ENCODE measurements at regions not wholly inside any gene's neighbourhood (a gene's known extent, or its start where the extent isn't known, plus 50 kb on each side); places are given as distances from the start of the nearest gene placed in this dataset.
"Not testable (repeated sequence)": the region's sequence is repeated elsewhere in the genome, so short reads cannot be mapped to it uniquely, and the experiment has no call there.

- no peak for DNase-seq (ENCODE audit: low read depth)
Measured at GRCh38 chr18:8499810-8500675, 109.2 kb upstream of the RAB12 start.

GRCh38 chr18:8501044-8501443, 108.2 kb upstream of the RAB12 start:
- no peak for DNase-seq (ENCODE audit: low read depth)

DNA sequence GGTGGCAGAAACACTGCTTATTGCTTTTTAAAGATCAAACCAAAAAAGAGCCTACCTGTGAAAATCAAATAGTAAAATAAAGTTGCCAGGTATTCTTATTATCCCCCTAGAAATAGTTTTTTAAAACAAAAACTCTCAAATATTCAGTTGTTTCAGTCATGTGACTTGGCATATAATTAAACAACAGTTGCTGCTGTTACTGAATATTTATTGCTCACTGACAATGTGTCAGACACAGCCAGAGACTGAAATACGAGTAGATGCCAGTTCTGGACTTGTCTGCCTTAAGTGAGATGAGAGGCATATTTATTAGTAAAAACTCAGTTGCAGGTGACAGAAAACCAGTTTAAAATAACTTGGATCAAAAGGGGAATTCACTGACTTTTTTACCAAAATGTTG, 106.0 kb upstream of the RAB12 start:
- no peak for DNase-seq (ENCODE audit: low read depth)

- DNase-seq (ENCODE audit: low read depth) = no peak
Measured at GRCh38 chr18:8504424-8504823, 104.8 kb upstream of the RAB12 start.

DNA sequence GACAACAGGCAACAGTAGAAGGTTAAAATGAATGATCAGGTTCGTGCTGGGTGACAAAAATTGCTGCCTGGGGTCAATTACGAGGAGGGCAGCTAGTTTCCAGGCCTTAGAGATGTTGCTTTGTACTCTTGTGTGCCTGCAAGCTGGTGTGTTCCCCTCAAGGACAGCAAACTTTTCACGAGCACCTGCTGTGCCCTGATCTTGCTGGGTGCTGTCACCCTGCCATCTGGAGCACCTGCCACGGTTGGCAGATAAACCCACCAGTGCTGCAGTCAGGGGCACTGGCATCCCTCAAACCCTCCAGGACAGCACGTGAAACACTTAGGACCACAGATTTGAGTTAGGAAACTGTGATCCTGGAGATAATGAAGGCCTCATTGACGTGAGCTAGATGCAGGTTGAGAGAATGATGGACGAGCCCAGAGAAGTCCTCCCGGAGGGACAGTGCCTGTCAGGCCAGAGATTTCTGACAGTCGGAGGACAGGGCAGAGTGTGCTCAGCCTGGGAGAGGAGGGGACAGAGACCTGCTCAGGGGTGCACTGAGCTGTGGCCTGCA, 104.3 kb upstream of the RAB12 start:
- DNase-seq (ENCODE audit: low read depth) = no peak

DNA sequence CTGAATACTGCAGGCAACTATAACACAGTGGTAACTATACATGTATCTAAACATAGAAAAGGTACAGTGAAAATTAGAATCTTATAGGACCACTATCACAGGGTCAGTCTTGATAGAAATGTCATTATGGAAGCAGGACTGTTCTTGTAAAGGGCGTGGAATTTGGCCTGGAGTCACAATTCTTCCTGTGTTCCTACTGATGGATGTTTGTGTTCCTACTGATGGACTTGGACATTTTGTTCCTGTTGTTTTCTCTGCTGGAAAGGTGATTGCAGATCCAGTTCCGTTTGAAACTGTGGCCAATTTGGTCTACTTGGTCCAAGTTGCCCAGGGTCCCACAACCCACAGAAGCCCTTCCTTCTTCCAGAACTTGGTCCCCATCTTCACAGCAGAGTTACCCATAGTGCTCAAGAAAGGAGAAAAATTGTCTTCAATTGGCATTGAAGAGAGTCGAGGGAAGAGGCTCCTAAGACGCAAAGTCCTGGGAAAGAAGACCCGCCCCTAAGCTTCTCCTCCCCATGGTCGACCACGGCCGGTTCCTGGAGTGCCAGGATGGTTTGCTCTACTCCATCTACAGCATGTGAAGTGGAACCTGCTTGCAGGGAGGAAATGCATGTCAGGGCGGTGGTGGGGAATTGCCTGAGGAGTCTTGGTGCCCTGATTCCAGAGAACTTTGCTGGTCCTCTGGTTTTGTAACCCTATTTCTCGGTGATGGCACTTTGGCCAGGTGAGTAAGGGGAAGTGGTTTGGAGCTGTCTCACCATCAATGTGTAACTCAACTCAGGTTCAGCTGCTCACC, 102.8 kb upstream of the RAB12 start:
- no peak for DNase-seq (ENCODE audit: low read depth)

DNA sequence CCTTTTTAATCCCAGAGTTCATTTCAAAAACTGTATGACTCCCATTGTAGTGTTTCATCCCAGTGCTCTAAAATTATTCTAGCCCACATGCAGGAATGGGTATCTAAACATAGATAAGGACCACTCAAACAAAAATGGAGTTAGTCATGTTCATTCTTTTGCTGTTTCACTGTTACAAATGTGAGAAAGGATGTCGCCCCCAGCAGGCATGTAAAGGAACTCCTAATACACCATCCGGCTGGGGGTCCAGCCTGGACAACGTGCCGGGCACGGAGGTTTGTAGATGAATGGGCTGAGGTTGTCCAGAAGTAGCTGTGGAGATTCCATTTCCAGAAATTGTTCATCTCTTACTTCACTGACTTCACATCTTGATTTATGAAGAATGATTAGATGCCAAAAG, 101.9 kb upstream of the RAB12 start:
- DNase-seq (ENCODE audit: low read depth) = no peak

- no peak for DNase-seq (ENCODE audit: low read depth)
Measured at GRCh38 chr18:8507915-8508705, 101.1 kb upstream of the RAB12 start.

GRCh38 chr18:8513249-8513648, 96.0 kb upstream of the RAB12 start:
- DNase-seq (ENCODE audit: low read depth) = no peak

DNA sequence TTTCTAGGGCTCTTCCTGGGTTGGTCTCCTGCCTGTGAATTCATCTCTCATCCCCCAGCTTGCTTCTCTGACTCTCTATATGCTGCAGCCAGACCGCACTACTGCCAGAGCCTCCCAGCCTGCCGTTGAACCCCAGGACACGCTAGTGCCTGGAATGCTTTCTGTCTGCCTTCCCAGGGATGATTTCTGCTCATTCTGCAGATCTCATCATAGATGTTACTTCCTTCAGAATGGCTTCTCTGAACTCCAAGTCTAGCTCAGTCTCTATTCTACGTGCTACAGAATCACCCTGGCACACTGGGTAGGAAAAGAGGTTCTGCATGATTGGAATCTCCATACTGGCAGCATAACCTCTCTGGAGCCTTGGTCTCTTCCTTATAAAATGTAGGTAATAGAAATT, 94.8 kb upstream of the RAB12 start:
- no peak for DNase-seq (ENCODE audit: low read depth)

DNA sequence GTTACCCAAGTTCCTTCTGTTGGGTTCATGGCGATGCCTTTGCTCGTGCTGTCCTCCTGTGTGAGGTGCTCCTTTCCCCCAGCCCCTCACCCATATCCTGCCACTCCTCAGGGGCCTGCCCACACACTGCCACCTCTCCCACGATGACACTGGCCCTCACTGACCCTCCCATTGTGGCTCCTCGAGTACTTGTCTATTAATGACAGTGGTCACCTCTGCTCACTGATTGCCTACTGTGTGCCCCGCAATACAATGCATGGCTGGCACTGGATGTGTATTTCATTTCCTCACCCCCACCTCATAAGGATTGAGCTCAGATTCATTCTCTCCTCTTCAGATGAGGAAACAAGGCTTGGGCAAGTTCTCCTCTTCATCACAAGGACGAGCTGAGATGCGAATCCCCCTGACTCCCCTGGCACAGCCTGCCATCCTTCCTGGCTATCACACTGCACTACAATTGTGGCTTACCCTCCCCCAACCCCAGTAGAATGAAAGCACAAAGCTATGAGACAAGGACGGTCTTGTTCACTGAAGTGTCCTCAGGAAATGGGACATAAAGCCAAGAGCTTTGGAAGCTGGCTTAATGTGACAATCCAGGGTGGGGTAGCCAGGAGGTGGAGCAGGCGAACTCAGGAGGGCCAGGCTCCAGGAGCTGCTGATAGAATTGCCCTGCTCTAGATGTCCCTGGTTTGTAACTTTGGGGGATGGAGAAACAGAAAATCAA, 93.9 kb upstream of the RAB12 start:
- DNase-seq (ENCODE audit: low read depth) = no peak

- no peak for DNase-seq (ENCODE audit: low read depth)
Measured at GRCh38 chr18:8516371-8517250, 92.6 kb upstream of the RAB12 start.

DNA sequence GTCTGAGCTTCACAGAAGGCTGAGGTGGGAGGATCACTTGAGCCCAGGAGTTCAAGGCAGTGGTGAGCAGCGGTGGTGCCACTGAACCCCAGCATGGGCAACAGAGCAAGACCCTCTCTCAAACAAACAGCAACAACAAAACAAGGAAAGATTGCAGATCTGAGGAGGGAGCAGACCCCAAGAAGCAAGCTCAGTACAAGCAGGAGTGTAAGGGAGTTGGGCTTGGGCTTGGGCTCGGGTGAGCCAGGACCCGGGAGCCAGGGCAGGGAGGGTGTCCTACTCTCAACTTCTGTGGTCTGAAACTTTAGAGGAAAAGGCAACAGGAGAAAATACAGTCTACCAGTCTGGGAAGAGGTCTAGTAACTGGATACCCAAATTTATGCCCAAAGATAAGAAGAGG, 92.0 kb upstream of the RAB12 start:
- DNase-seq (ENCODE audit: low read depth) = no peak

DNA sequence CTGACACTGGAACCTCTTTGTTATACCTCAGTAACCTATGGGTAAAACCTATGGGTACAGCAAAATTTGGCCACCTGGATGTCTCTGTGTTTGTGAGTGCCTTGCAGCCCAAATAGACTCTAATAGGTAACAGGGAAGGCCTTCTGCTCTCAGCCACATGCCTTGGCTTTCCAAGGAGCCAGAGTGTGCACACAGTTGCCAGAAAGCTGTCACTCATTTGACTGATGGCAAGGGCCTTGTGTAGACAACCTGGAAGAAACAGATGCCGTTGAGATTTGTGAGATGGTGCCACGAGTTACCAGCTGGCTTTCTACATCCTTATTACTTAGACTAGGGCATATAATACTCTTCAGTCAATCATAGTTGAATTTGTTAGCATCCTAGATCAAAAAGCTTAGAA, 90.1 kb upstream of the RAB12 start:
- DNase-seq (ENCODE audit: low read depth) = no peak

DNA sequence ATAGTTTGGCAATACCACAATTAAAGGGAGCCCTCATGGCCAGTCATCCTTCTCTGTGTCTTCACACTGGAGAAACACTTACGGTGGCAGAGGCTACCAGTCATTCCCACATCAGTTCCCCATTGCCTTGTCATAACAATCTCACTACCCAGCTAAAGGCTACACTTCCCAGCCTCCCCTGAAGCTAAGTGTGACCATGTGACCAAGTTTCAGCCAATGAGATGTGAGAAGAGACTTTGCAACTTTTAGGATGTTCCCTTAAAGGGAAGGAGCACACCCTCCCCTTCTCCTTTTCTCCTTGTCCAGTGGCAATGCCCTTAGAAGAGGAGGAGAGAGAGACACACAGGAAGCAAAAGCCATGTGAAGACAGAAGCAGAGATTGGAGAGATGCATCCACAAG, 89.0 kb upstream of the RAB12 start:
- DNase-seq (ENCODE audit: low read depth) = no peak

GRCh38 chr18:8522756-8523155, 86.5 kb upstream of the RAB12 start:
- no peak for DNase-seq (ENCODE audit: low read depth)

GRCh38 chr18:8525692-8526091, 83.5 kb upstream of the RAB12 start:
- no peak for DNase-seq (ENCODE audit: low read depth)

DNA sequence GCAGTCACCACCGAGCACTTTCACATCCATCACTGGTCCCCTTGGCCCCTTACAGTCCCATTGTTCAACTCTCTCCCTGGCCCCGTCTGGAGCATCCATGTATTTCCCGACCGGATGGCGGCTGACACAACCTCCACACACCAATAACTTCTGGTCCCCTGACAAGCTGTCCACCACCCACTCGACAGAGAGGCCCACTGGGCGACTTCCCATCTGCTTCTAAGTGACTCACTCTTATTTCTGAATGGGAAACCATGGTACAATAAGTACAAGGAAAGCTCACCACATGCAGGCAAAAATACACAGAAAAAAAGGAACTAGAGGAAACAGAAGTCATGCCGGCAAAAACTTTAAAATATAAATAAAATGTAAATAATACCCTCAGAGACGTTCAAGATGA, 82.9 kb upstream of the RAB12 start:
- no peak for DNase-seq (ENCODE audit: low read depth)

DNA sequence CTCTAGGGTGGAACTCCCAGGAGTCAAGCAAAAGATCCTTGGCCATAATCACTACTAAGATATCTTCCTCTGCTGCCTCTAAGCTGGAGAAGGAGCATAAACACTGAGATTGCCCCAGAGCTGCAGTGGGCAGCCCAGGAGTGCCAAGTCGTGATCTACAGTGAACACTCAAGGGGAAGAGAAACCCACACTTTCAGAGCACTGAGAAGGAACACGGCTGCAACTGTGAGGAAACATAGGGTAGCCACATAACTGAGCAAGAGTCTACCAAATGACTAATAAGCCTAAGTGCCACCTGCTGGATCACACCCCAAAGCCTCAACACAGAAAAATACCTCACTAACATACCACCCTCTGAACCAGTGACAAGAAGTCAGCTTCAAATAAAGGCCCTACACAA, 79.6 kb upstream of the RAB12 start:
- DNase-seq (ENCODE audit: low read depth) = no peak

DNA sequence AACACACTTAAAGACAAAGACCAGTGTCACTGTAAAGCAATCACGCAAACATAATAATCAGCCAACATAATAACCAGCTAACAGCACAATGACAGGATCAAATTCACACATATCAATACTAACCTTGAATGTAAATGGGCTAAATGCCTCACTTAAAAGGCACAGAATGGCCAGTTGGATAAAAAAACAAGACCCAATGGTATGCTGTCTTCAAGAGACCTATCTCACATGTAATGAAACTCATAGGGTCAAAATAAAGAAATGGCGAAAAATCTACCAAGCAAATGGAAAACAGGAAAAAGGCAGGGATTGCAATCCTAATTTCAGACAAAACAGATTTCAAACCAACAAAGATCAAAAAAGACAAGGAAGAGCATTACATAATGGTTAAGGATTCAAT, 78.2 kb upstream of the RAB12 start:
- DNase-seq (ENCODE audit: low read depth) = not testable (repeated sequence)

DNA sequence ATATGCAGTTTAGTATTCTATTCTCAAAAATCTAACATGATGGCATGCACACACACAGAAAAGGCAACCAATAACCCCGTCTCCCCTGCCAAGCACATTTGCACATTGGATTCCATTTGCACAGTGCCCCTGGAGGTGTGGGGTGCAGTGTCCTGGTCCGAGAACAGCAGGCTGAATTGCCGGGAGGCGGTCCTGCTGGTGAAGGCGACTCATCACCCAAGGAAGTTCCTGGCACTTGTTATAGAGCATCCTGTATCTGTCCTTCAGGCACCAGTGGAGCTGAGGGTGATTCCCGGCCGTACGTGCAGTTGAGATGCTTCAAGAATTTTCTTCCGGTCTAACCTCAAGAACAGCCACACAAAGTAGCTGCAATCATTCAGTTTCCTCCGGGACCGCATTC, 73.0 kb upstream of the RAB12 start:
- DNase-seq (ENCODE audit: low read depth) = no peak

Data from stimulated activated CD8-positive, alpha-beta memory T cell treated with anti-CD3 and anti-CD28 coated beads, Interleukin-7, amount 100 ng/mL, for 24 hours (primary cell).